H1 (cell line): ENCODE measurements at regions not wholly inside any gene's neighbourhood (a gene's known extent, or its start where the extent isn't known, plus 50 kb on each side); places are given as distances from the start of the nearest gene placed in this dataset.

Experiments
- CTCF ChIA-PET: fragments of 300-600 bp; sonication (Branson Sonifier 250); formaldehyde crosslinking; loops from one replicate; lab custom pipeline; 2021; ENCODE audit not compliant: partially characterized antibody; lab: Charles Lee
- POLR2A ChIA-PET: fragments of 300-600 bp; sonication (Branson Sonifier 250); formaldehyde crosslinking; loops from one replicate; lab custom pipeline; 2021; ENCODE audit warnings: inconsistent platforms; ENCODE audit not compliant: partially characterized antibody; lab: Charles Lee
- DNase-seq, 2 experiments: peaks; one replicate each; pipeline versions ENCODE4 v3.0.0 to v3.0.0-alpha.2; 2010 to 2022; ENCODE audit warnings: low spot score in 2 of 2, low read depth in 1 of 2, mixed read lengths in 1 of 2
- FAIRE-seq: peaks from 2 replicates; lab custom pipeline; 2011; peaks lifted over from hg19 to GRCh38; lab: Jason Lieb, UNC
- H2AFZ ChIP-seq: 2 replicates; pipeline ENCODE4 v1.8.1; 2012; ENCODE audit warnings: low read length, inconsistent platforms
- H2AK5ac ChIP-seq: 2 replicates; pipeline ENCODE4 v1.6.1; 2013; ENCODE audit warnings: low read depth, low read length
- H2BK120ac ChIP-seq: replicated peaks from 2 replicates; pipeline ENCODE3; 2013; ENCODE audit warnings: low read depth, low read length, inconsistent platforms
- H2BK12ac ChIP-seq: 2 replicates; pipeline ENCODE4 v1.6.1; 2013; ENCODE audit warnings: low read depth, low read length
- H2BK15ac ChIP-seq: 2 replicates; pipeline ENCODE4 v1.6.1; 2013; ENCODE audit warnings: low read length
- H2BK20ac ChIP-seq: 2 replicates; pipeline ENCODE4 v1.6.1; 2013; ENCODE audit warnings: low read length
- H2BK5ac ChIP-seq: 2 replicates; pipeline ENCODE4 v1.6.1; 2013; ENCODE audit warnings: low read depth, low read length
- H3K14ac ChIP-seq: 2 replicates; pipeline ENCODE4 v1.6.1; 2013; ENCODE audit warnings: inconsistent platforms; ENCODE audit not compliant: insufficient read length
- H3K18ac ChIP-seq: 2 replicates; pipeline ENCODE4 v1.6.1; 2013; ENCODE audit warnings: low read length; ENCODE audit errors: extremely low read depth
- H3K23ac ChIP-seq: 2 replicates; pipeline ENCODE4 v1.6.1; 2013; ENCODE audit warnings: inconsistent platforms; ENCODE audit not compliant: insufficient read length
- H3K23me2 ChIP-seq: 2 replicates; pipeline ENCODE4 v1.6.1; 2013; ENCODE audit warnings: low read depth, low read length
- H3K27ac ChIP-seq: 2 replicates; pipeline ENCODE4 v1.6.1; 2011; ENCODE audit warnings: low read depth, low read length, inconsistent platforms
- H3K27me3 ChIP-seq, 4 experiments: replicated peaks in 1 of 4; 1 replicate in 1 of 4; 2 replicates in 3 of 4; pipeline versions ENCODE4 v1.6.1 to v1.8.1; 2011 to 2013; ENCODE audit warnings: low read length in 3 of 4, mild to moderate bottlenecking in 3 of 4, inconsistent platforms in 2 of 4, mixed read lengths in 2 of 4, moderate library complexity in 1 of 4; ENCODE audit not compliant: control insufficient read depth in 3 of 4, insufficient read depth in 3 of 4; ENCODE audit errors: extremely low read depth in 1 of 4
- H3K36me3 ChIP-seq, 4 experiments: 2 replicates each; pipeline versions ENCODE4 v1.6.1 to v1.8.1; 2011 to 2013; ENCODE audit warnings: mild to moderate bottlenecking in 4 of 4, low read length in 3 of 4, moderate library complexity in 2 of 4, control low read depth in 1 of 4, inconsistent platforms in 1 of 4; ENCODE audit not compliant: insufficient read depth in 4 of 4, control insufficient read depth in 2 of 4
- H3K4ac ChIP-seq: replicated peaks from 2 replicates; pipeline ENCODE3; 2013; ENCODE audit warnings: low read length, low read depth, mixed read lengths, inconsistent platforms; ENCODE audit not compliant: insufficient read length
- H3K4me1 ChIP-seq, 4 experiments: replicated peaks in 1 of 4; 1 replicate in 1 of 4; 2 replicates in 3 of 4; pipeline versions ENCODE4 v1.6.1 to v1.8.1; 2011 to 2013; ENCODE audit warnings: low read length in 3 of 4, inconsistent platforms in 2 of 4, mixed read lengths in 1 of 4; ENCODE audit not compliant: insufficient read depth in 4 of 4, control insufficient read depth in 3 of 4
- H3K4me2 ChIP-seq, 2 experiments: 2 replicates each; pipeline versions ENCODE4 v1.6.1 to v1.8.1; 2011 to 2013; ENCODE audit warnings: low read depth in 2 of 2, low read length in 2 of 2, control low read depth in 1 of 2, inconsistent platforms in 1 of 2, mild to moderate bottlenecking in 1 of 2; ENCODE audit not compliant: insufficient read depth in 1 of 2
- H3K4me3 ChIP-seq, 4 experiments: fragments of 200-600, 300-600 bp in 1 of 4; sonication (generic), shearing (Covaris generic), sonication (Bioruptor Twin) in 1 of 4; 2 replicates each; pipeline versions ENCODE4 v1.5.1 to v1.8.1; 2011 to 2016; ENCODE audit warnings: low read length in 4 of 4, low read depth in 3 of 4, control low read depth in 2 of 4, inconsistent platforms in 2 of 4, mild to moderate bottlenecking in 2 of 4, mixed read lengths in 1 of 4, moderate library complexity in 1 of 4; ENCODE audit not compliant: insufficient read depth in 2 of 4; ENCODE audit errors: extremely low read depth in 1 of 4
- H3K56ac ChIP-seq: replicated peaks from 2 replicates; pipeline ENCODE3; 2013; ENCODE audit warnings: low read depth, mild to moderate bottlenecking, mixed read lengths, low read length, inconsistent platforms; ENCODE audit not compliant: insufficient read length
- H3K79me1 ChIP-seq: 2 replicates; pipeline ENCODE4 v1.6.1; 2013; ENCODE audit warnings: low read depth, low read length, control low read depth
- H3K79me2 ChIP-seq, 2 experiments: 2 replicates each; pipeline versions ENCODE4 v1.6.1 to v1.8.1; 2012 to 2013; ENCODE audit warnings: low read length in 2 of 2, mild to moderate bottlenecking in 2 of 2, inconsistent platforms in 1 of 2; ENCODE audit not compliant: insufficient read depth in 2 of 2, control insufficient read depth in 1 of 2
- H3K9ac ChIP-seq, 4 experiments: replicated peaks in 1 of 4; 1 replicate in 1 of 4; 2 replicates in 3 of 4; pipeline versions ENCODE4 v1.6.1 to v1.8.1; 2011 to 2013; ENCODE audit warnings: low read depth in 3 of 4, low read length in 3 of 4, control low read depth in 2 of 4, mild to moderate bottlenecking in 2 of 4, moderate library complexity in 2 of 4, inconsistent platforms in 1 of 4; ENCODE audit errors: extremely low read depth in 1 of 4
- H3K9me3 ChIP-seq, 2 experiments: 2 replicates each; pipeline versions ENCODE4 v1.6.1 to v1.8.1; 2012 to 2013; ENCODE audit warnings: mild to moderate bottlenecking in 2 of 2, moderate library complexity in 2 of 2, control low read depth in 1 of 2, inconsistent platforms in 1 of 2, low read depth in 1 of 2, low read length in 1 of 2, mixed read lengths in 1 of 2; ENCODE audit not compliant: insufficient read depth in 2 of 2
- H4K20me1 ChIP-seq, 2 experiments: replicated peaks in 1 of 2; 2 replicates each; pipeline versions ENCODE3 to v1.8.1; 2011 to 2013; ENCODE audit warnings: inconsistent platforms in 2 of 2, low read length in 2 of 2, mild to moderate bottlenecking in 1 of 2; ENCODE audit not compliant: insufficient read depth in 2 of 2, control insufficient read depth in 1 of 2
- H4K5ac ChIP-seq: 2 replicates; pipeline ENCODE4 v1.6.1; 2013; ENCODE audit warnings: low read length, low read depth, mixed read lengths, inconsistent platforms; ENCODE audit not compliant: insufficient read length
- H4K8ac ChIP-seq: 2 replicates; pipeline ENCODE4 v1.8.0; 2013; ENCODE audit warnings: mild to moderate bottlenecking, moderate library complexity, low read length, inconsistent platforms; ENCODE audit not compliant: insufficient read depth; ENCODE audit errors: extremely low read depth
- H4K91ac ChIP-seq: replicated peaks from 2 replicates; pipeline ENCODE3; 2013; ENCODE audit warnings: low read length, mixed read lengths, inconsistent platforms; ENCODE audit not compliant: insufficient read length
- ATF3 ChIP-seq: IDR thresholded peaks from 2 replicates; pipeline ENCODE4 v1.6.1; 2011; ENCODE audit warnings: low read depth, mild to moderate bottlenecking, low read length; ENCODE audit not compliant: insufficient read depth
- BRCA1 ChIP-seq: IDR thresholded peaks from 2 replicates; pipeline ENCODE4 v1.6.1; 2012; ENCODE audit warnings: low read depth, low read length, improper control_type of control experiment
- CHD2 ChIP-seq: IDR thresholded peaks from 2 replicates; pipeline ENCODE4 v1.6.1; 2012; ENCODE audit warnings: low read length, improper control_type of control experiment
- EGR1 ChIP-seq: IDR thresholded peaks from 2 replicates; pipeline ENCODE4 v1.6.1; 2011; ENCODE audit warnings: low read depth, low read length, borderline replicate concordance
- EZH2 ChIP-seq: fragments of 200-600 bp; sonication (generic); IDR thresholded peaks from 2 replicates; pipeline ENCODE4 v1.7.1; 2012; ENCODE audit warnings: low read depth, mild to moderate bottlenecking, moderate library complexity, low read length, inconsistent platforms; ENCODE audit not compliant: severe bottlenecking
- GTF2F1 ChIP-seq: IDR thresholded peaks from 2 replicates; pipeline ENCODE4 v1.6.1; 2012; ENCODE audit warnings: low read depth, low read length, improper control_type of control experiment, borderline replicate concordance
- HDAC6 ChIP-seq: IDR thresholded peaks from one replicate; pipeline ENCODE4 v1.7.1; 2012; ENCODE audit warnings: low read depth, mild to moderate bottlenecking, inconsistent platforms, low read length, moderate library complexity
- JUND ChIP-seq: IDR thresholded peaks from 2 replicates; pipeline ENCODE4 v1.6.1; 2011; ENCODE audit warnings: mild to moderate bottlenecking, improper control_type of control experiment, low read length
- MAFK ChIP-seq: IDR thresholded peaks from 2 replicates; pipeline ENCODE4 v1.6.1; 2012; ENCODE audit warnings: low read depth, mild to moderate bottlenecking, improper control_type of control experiment, low read length
- POLR2AphosphoS5 ChIP-seq: IDR thresholded peaks from 2 replicates; pipeline ENCODE4 v1.6.1; 2011; ENCODE audit warnings: low read depth, low read length
- RFX5 ChIP-seq: IDR thresholded peaks from 2 replicates; pipeline ENCODE4 v1.6.1; 2011; ENCODE audit warnings: low read depth, low read length, improper control_type of control experiment, borderline replicate concordance
- SP1 ChIP-seq: IDR thresholded peaks from 2 replicates; pipeline ENCODE4 v1.6.1; 2011; ENCODE audit warnings: low read depth, low read length
- SP2 ChIP-seq: IDR thresholded peaks from 2 replicates; pipeline ENCODE4 v1.6.1; 2012; ENCODE audit warnings: mild to moderate bottlenecking, low read length, inconsistent platforms
- USF2 ChIP-seq: IDR thresholded peaks from 2 replicates; pipeline ENCODE4 v1.6.1; 2011; ENCODE audit warnings: low read length, improper control_type of control experiment
- YY1 ChIP-seq: IDR thresholded peaks from 2 replicates; pipeline ENCODE4 v1.6.1; 2011; ENCODE audit warnings: low read depth, mild to moderate bottlenecking, low read length
- WGBS, 2 experiments: shearing (Covaris generic) in 1 of 2; methylation state at CpG; one replicate each; pipeline versions ENCODE4 v1.1.6 to v1.1.7; 2013 to 2015; ENCODE audit warnings: low lambda C conversion rate in 2 of 2, mixed read lengths in 2 of 2, inconsistent platforms in 1 of 2, low coverage in 1 of 2, missing lambda C conversion rate in 1 of 2; ENCODE audit not compliant: insufficient replicate concordance in 2 of 2, insufficient coverage in 1 of 2, insufficient read length in 1 of 2; ENCODE audit errors: extremely low coverage in 1 of 2, missing lambda C conversion rate in 1 of 2; 5-methylcytosine and 5-hydroxymethylcytosine counted together

DNA sequence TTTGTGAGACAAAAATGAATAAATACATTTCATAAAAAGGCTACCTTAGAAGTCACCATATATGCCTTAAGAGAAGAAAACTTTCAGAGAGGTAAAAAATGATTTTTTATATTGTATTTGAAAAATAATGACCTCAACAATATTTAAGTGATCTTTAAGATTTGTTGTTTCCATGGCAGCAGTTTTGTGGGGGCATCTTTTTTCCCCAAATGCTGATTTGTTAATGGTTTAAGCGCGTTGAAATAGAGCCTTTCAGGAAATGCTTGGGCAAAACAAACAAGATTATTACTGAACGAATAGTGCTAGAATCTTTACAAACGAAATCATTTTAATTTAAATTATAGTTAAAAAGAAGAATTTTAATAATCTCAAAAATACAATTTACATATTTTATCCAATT is 103.1 kb upstream of the MYO16 start:
- H4K5ac ChIP-seq, result no peak overlapping the region
- no peak overlapping the region for H2BK12ac ChIP-seq
- no peak overlapping the region for H4K8ac ChIP-seq
- no peak overlapping the region for H3K56ac ChIP-seq
- no peak overlapping the region for H3K18ac ChIP-seq
- H3K4me3 ChIP-seq, result no peak overlapping the region
- no peak overlapping the region for H2AFZ ChIP-seq
- H2BK5ac ChIP-seq, result no peak overlapping the region
- ChIA-PET CTCF (no interaction called here), POLR2A (no interaction called here)
- H4K20me1 ChIP-seq, result no peaks in the 10 kb centered on the region
- H2BK120ac ChIP-seq, result no peak overlapping the region
- no peak overlapping the region for H2BK20ac ChIP-seq
- FAIRE-seq, result no peak
- H3K23me2 ChIP-seq, result no peaks in the 10 kb centered on the region
- DNase-seq, result no peak
- no peak overlapping the region for H3K14ac ChIP-seq
- no peak overlapping the region for H3K4me2 ChIP-seq
- no peaks in the 10 kb centered on the region for H3K9me3 ChIP-seq
- H3K4ac ChIP-seq, result no peak overlapping the region
- H3K36me3 ChIP-seq, result no peaks in the 10 kb centered on the region
- H3K79me2 ChIP-seq, result no peaks in the 10 kb centered on the region
- no peak overlapping the region for H3K9ac ChIP-seq
- no peak overlapping the region for H2BK15ac ChIP-seq
- no peaks in the 10 kb centered on the region for H3K27me3 ChIP-seq
- 83% methylated on average over 4 of the region's 4 CpGs; no CpG with 5 or more reads in 1 of the 2 experiments for WGBS, 2 experiments
- H3K79me1 ChIP-seq, result no peaks in the 10 kb centered on the region
- no peaks in the 10 kb centered on the region for H3K4me1 ChIP-seq
- H3K23ac ChIP-seq, result no peak overlapping the region
- no peak overlapping the region for H4K91ac ChIP-seq
- H2AK5ac ChIP-seq, result no peak overlapping the region
- no peak overlapping the region for H3K27ac ChIP-seq
- TF ChIP-seq USF2 (no peak), YY1 (no peak), GTF2F1 (no peak), ATF3 (no peak), HDAC6 (no peak), MAFK (no peak), JUND (no peak), SP1 (no peak), POLR2AphosphoS5 (no peak), EGR1 (no peak), SP2 (no peak), CHD2 (no peak), BRCA1 (no peak), EZH2 (no peak), RFX5 (no peak)
